DMS53 (cell line): ENCODE measurements at regions not wholly inside any gene's neighbourhood (a gene's known extent, or its start where the extent isn't known, plus 50 kb on each side); places are given as distances from the start of the nearest gene placed in this dataset.
A peak's percentile ranks its signal among the peaks of the same experiment; 100 is the strongest.
"Not testable (repeated sequence)": the region's sequence is repeated elsewhere in the genome, so short reads cannot be mapped to it uniquely, and the experiment has no call there.

Experiments used
- DNase-seq: peaks from one replicate; lab custom pipeline; 2025; lab: John Stamatoyannopoulos, UW

- no peak for DNase-seq
These were observed 72.9 kb upstream of the FOXN3 start for GRCh38 chr14:89489761-89490437.

DNA sequence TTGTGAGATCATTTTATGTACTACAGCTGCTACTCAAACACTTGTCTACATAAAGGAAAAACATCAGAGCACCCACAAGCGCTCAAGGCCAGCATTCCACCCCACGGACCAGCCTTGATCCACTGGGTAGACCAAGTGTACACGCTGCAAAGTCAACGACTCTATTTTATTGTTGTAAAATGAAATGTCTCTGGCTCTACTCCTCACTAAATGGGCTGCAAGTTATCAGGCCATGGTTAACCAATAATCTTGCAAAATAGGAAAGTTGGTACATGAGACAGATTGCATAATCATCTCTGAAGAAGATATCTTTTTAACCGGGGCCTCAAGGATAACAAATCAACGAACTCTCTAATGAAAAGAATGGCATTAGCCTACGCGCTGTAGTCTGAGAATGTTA lies 69.9 kb upstream of the FOXN3 start:
- no peak for DNase-seq

GRCh38 chr14:89486505-89486904 lies 69.5 kb upstream of the FOXN3 start:
- no peak for DNase-seq

DNA sequence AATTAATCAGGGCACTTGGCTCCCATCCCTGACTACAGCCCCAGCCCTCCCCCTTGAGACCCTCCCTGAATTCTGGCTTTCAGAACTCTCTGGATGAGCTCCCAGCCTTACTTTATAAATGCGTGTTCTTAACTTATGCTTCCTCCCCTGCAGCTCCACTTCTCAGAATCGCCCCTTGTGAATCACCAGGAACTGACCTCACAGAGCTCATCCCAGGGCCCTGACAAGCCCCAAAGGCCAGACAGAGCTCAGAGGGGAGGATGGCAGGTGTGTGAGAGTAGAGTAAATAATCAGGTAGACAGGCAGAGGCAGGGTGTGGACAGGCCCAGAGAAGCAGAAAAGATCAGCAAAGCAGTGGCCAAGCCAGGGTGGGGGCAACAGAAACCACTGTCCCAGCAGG lies 68.2 kb upstream of the FOXN3 start:
- DNase-seq, result peak; percentile 61

DNA sequence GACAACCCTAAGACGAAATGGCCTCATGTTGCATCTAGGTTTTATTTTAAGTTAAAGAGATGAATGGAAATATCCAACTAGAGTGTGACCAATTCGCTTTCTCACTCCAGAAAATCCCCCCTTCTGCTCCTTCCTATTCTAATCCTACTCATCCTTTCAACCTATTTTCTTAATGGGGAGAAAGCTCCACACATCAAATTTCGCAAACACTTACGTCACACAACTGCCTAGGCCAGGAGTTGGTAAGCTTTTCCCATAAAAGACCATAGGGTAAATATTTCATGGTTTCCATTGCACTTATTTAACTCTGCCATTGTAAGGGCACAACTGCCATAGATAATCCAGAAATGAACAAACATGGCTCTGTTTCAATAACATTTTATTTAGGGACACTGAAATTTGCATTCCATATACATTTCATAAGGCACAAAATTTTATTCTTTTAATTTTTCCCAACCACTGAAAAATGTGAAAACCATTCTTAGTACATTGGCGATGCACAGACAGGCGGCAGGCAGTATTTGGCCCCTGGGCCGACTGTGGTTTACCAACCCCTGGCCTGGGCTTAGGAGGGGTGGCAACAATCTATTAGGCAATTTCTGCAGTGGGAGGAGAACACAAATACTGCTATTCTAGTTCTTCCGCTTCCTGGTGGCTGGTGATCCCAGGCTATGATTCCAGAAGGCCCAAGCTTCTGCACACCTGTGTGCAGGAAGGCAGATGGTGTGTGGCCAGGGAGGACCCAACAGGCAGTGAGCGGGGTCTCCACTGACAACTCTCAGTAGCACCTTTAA lies 67.2 kb upstream of the FOXN3 start:
- no peak for DNase-seq

GRCh38 chr14:89481196-89481595 lies 64.2 kb upstream of the FOXN3 start:
- DNase-seq, result no peak

DNA sequence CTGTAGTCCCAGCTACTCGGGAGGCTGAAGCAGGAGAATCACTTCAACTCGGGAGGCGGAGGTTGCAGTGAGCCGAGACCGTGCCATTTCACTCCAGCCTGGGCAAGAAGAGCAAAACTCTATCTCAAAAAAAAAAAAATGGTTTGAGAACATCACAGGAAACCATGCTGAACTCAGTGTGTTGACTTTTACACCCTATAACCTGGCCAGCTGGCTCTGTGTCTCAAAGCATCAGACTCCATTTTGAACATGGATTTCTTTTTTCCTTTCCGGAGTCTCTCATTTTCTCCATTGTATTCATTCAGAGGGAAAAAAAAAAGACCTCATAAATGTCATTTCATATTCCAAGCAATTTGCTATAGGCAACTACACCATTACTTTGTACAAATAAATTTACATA lies 63.2 kb upstream of the FOXN3 start:
- DNase-seq, result no peak

GRCh38 chr14:89479802-89480201 lies 62.8 kb upstream of the FOXN3 start:
- DNase-seq, result no peak

DNA sequence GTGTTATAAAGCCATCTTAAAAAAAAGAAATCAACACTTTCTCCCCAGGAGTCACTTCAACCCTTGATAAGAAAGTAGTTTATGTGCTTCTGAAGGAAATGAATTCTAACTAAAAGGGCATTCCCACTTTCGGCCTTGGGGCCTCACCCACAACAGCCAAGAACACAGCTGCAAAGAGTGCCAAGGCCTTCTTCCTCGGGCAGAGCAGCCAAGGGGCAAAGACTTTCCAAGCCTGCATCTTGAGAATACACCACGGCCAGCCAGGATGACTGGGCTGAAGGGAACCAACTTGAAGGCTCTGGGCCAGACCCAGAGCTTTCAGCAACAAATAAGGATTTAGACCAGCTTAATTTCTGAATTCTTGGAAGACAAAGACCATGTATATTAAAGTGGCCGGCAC lies 60.4 kb upstream of the FOXN3 start:
- DNase-seq, result no peak

DNA sequence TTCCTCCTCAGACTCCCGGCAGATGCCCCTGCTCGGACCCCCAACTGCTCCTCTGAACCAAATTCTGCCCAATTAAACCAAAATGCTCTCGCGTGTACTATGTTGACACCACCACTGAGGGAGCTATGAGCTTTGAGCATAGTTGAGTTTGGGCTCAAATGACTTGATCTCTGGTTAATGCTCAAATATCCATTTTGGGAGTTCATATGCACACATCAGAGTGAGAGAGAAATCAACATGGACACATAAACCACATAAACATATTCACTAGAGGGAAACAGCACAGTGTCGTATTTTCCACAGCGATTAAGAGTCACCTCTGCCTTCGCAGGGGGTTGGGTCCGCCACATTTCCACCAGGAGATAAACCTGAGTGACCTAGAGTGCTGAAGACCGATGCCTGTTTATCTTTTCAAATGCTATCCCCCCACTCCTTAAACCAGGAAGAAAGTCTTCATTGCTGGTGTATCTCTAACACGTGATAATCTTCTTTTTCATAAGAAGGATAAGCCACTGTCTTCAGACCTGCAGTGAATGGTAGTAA lies 59.4 kb upstream of the FOXN3 start:
- no peak for DNase-seq

DNA sequence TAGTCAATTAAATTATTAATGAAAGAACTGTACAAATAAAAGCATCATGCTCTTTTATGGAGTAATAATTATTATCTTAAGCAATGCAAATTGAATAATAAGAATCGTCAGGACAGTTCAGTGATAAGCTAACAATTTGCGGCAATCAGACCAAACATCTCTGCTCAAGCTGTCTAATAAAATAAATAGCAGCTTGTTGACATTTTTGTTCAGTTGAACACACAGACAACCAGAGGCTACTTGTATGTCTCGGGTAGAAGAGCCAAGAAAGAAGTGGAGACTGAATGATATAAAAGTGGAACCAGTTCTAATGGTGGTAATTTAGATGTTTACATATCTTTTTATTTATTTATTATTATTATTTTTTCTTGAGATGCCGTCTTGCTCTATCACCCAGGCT lies 57.4 kb upstream of the FOXN3 start:
- DNase-seq, result no peak

DNA sequence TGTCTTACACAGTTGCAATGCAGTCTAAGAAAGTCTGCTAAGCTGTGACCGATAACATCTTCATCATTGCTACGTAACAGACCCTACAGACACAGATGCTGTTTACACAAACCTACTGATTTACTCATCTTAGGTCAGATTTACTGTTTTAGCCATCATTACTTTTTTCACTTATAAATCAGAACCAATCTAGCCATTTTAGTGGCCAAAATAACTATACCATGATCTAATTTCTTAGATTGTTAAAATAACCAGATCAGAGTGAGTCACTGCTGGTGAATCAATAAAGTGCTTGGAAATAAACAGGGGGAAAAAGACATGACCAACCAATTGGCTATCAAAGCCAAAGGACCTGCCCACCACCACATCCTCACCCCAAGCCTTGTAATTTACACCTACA lies 57.0 kb upstream of the FOXN3 start:
- DNase-seq, result no peak

- no peak for DNase-seq
These were observed 56.5 kb upstream of the FOXN3 start for GRCh38 chr14:89473569-89473968.

DNA sequence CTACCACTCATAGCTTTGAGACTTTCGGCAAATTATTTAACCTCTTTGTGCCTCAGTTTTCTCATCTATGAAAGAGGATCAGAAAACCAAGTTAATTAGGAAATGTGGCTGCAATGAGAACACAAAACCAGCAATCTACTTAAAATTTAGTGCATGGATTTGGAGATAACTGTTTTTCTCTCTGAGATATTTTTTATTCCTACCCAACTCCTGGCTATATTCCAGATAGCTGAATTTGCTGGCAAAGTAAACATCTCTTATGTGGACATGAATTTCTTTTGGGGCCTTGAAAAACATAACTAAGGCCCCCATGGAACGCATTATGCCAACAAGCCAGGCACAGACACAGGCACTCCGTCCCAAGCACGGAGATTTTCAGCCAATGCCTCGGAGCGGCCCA lies 53.4 kb upstream of the FOXN3 start:
- no peak for DNase-seq

- no peak for DNase-seq
These were observed 52.5 kb upstream of the FOXN3 start for GRCh38 chr14:89469210-89470198.

GRCh38 chr14:89468566-89468965 lies 51.5 kb upstream of the FOXN3 start:
- DNase-seq, result no peak

GRCh38 chr14:89468030-89468429 lies 51.0 kb upstream of the FOXN3 start:
- not testable (repeated sequence) for DNase-seq

DNA sequence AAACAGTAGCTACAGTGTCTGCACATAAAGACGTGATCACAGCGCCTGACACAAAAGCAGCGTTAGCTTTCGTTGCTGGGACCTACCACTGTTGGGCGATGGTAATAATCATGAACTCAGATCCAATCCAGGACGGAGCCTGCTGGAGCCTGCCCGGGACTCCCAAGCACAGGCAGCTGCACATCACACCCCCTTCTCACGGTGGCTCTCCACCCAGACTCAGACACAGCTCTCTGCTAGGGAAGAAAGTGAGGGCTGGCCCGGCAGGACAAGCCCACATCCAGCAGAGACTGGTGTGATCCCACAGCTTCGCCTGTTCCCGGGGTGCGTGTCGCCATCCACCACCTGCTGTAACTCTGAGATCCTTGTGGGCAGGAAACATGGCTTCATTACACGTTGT lies 49.9 kb upstream of the FOXN3 start:
- DNase-seq, result no peak
